ENCODE measurements at regions not wholly inside any gene's neighbourhood (a gene's known extent, or its start where the extent isn't known, plus 50 kb on each side); places are given as distances from the start of the nearest gene placed in this dataset.

GRCh38 chr4:179478608-179479007, 2036.4 kb upstream of the AGA start:
- Histone ChIP-seq H3K9me3 (ENCODE audit: control insufficient read depth in 3 of 3, low read length in 3 of 3) (peaks cover 0 to 2% (median 0%) of the 10 kb centered on the region in 3 donors), H3K4me3 (ENCODE audit: low read length in 3 of 3) (no peak overlapping the region), H3K36me3 (ENCODE audit: control insufficient read depth in 3 of 3, insufficient read depth in 3 of 3, low read length in 3 of 3) (no peaks in the 10 kb centered on the region), H3K27ac (ENCODE audit: low read depth, low read length) (no peak overlapping the region), H3K9ac (ENCODE audit: low read depth in 1 of 3, low read length in 3 of 3) (no peak overlapping the region), H3K4me1 (ENCODE audit: control insufficient read depth in 3 of 3, insufficient read depth in 3 of 3, low read length in 3 of 3) (no peaks in the 10 kb centered on the region), H3K27me3 (ENCODE audit: control insufficient read depth in 3 of 3, insufficient read depth in 3 of 3, low read length in 3 of 3) (no peaks in the 10 kb centered on the region)

- H3K36me3 ChIP-seq (ENCODE audit: control insufficient read depth in 3 of 3, insufficient read depth in 3 of 3, low read length in 3 of 3), result no peaks in the 10 kb centered on the region
- H3K27ac ChIP-seq (ENCODE audit: low read depth, low read length), result no peak overlapping the region
- H3K4me3 ChIP-seq (ENCODE audit: low read length in 3 of 3), result no peak overlapping the region
- H3K9ac ChIP-seq (ENCODE audit: low read depth in 1 of 3, low read length in 3 of 3), result no peak overlapping the region
- H3K27me3 ChIP-seq (ENCODE audit: control insufficient read depth in 3 of 3, insufficient read depth in 3 of 3, low read length in 3 of 3), result no peaks in the 10 kb centered on the region
- H3K9me3 ChIP-seq (ENCODE audit: control insufficient read depth in 3 of 3, low read length in 3 of 3), result peaks cover 0 to 5% (median 0%) of the 10 kb centered on the region in 3 donors
- no peaks in the 10 kb centered on the region for H3K4me1 ChIP-seq (ENCODE audit: control insufficient read depth in 3 of 3, insufficient read depth in 3 of 3, low read length in 3 of 3)
Observed at GRCh38 chr4:179485781-179486180, 2043.5 kb upstream of the AGA start.

DNA sequence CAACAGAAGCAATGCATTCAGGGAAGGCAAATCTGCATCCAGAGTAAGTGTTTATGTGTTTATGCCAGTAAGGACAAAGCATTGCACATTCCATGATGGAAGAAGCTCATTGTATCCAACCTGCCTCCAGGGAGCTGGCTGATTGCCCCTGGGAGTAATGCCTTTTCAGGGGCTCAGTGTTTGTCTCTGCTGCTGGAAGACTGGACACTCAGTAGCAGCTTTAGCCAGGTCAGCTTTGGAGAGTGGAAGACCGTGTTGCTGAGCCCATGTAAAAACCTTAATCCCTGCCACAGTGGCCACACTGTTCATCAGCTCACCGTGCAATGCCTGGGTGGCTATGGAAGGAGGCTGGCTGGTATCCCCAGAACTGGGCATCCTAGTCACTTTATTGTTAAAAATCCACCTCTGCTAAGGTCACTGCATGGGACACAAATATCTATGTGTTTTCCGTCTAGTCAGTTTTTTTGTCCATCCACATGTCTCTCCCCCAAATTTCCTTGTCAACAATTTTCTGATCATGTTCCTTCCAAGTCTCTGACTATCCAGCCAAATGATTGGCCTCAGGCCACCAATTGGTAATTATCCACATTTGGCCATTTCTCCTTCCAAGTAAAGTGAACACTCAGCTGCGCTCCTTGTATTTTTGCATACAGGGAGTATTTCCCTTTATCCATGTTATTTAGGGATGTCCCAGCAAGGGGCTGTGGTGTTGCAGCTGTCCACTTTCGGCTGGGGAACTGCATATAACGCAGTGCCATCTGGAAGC, 2044.5 kb upstream of the AGA start:
- no peak overlapping the region for H3K9ac ChIP-seq (ENCODE audit: low read depth in 1 of 3, low read length in 3 of 3)
- no peak overlapping the region for H3K27ac ChIP-seq (ENCODE audit: low read depth, low read length)
- H3K9me3 ChIP-seq (ENCODE audit: control insufficient read depth in 3 of 3, low read length in 3 of 3), result peaks cover 0 to 5% (median 0%) of the 10 kb centered on the region in 3 donors
- H3K36me3 ChIP-seq (ENCODE audit: control insufficient read depth in 3 of 3, insufficient read depth in 3 of 3, low read length in 3 of 3), result no peaks in the 10 kb centered on the region
- H3K27me3 ChIP-seq (ENCODE audit: control insufficient read depth in 3 of 3, insufficient read depth in 3 of 3, low read length in 3 of 3), result no peaks in the 10 kb centered on the region
- no peaks in the 10 kb centered on the region for H3K4me1 ChIP-seq (ENCODE audit: control insufficient read depth in 3 of 3, insufficient read depth in 3 of 3, low read length in 3 of 3)
- no peak overlapping the region for H3K4me3 ChIP-seq (ENCODE audit: low read length in 3 of 3)

GRCh38 chr4:179492260-179493080, 2050.2 kb upstream of the AGA start:
- Histone ChIP-seq H3K4me1 (ENCODE audit: control insufficient read depth in 3 of 3, insufficient read depth in 3 of 3, low read length in 3 of 3) (no peaks in the 10 kb centered on the region), H3K36me3 (ENCODE audit: control insufficient read depth in 3 of 3, insufficient read depth in 3 of 3, low read length in 3 of 3) (no peaks in the 10 kb centered on the region), H3K27me3 (ENCODE audit: control insufficient read depth in 3 of 3, insufficient read depth in 3 of 3, low read length in 3 of 3) (no peaks in the 10 kb centered on the region), H3K27ac (ENCODE audit: low read depth, low read length) (no peak overlapping the region), H3K9ac (ENCODE audit: low read depth in 1 of 3, low read length in 3 of 3) (no peak overlapping the region), H3K9me3 (ENCODE audit: control insufficient read depth in 3 of 3, low read length in 3 of 3) (no peaks in the 10 kb centered on the region), H3K4me3 (ENCODE audit: low read length in 3 of 3) (no peak overlapping the region)

GRCh38 chr4:179503976-179504375, 2061.7 kb upstream of the AGA start:
- H3K27me3 ChIP-seq (ENCODE audit: control insufficient read depth in 3 of 3, insufficient read depth in 3 of 3, low read length in 3 of 3), result no peaks in the 10 kb centered on the region
- H3K9ac ChIP-seq (ENCODE audit: low read depth in 1 of 3, low read length in 3 of 3), result no peak overlapping the region
- H3K27ac ChIP-seq (ENCODE audit: low read depth, low read length), result no peak overlapping the region
- H3K4me1 ChIP-seq (ENCODE audit: control insufficient read depth in 3 of 3, insufficient read depth in 3 of 3, low read length in 3 of 3), result no peaks in the 10 kb centered on the region
- H3K4me3 ChIP-seq (ENCODE audit: low read length in 3 of 3), result no peak overlapping the region
- no peaks in the 10 kb centered on the region for H3K9me3 ChIP-seq (ENCODE audit: control insufficient read depth in 3 of 3, low read length in 3 of 3)
- H3K36me3 ChIP-seq (ENCODE audit: control insufficient read depth in 3 of 3, insufficient read depth in 3 of 3, low read length in 3 of 3), result no peaks in the 10 kb centered on the region

GRCh38 chr4:179509489-179509888, 2067.3 kb upstream of the AGA start:
- no peaks in the 10 kb centered on the region for H3K4me1 ChIP-seq (ENCODE audit: control insufficient read depth in 3 of 3, insufficient read depth in 3 of 3, low read length in 3 of 3)
- no peaks in the 10 kb centered on the region for H3K36me3 ChIP-seq (ENCODE audit: control insufficient read depth in 3 of 3, insufficient read depth in 3 of 3, low read length in 3 of 3)
- H3K27me3 ChIP-seq (ENCODE audit: control insufficient read depth in 3 of 3, insufficient read depth in 3 of 3, low read length in 3 of 3), result no peaks in the 10 kb centered on the region
- H3K9ac ChIP-seq (ENCODE audit: low read depth in 1 of 3, low read length in 3 of 3), result no peak overlapping the region
- H3K27ac ChIP-seq (ENCODE audit: low read depth, low read length), result no peak overlapping the region
- H3K4me3 ChIP-seq (ENCODE audit: low read length in 3 of 3), result no peak overlapping the region
- peaks cover 0 to 2% (median 0%) of the 10 kb centered on the region in 3 donors for H3K9me3 ChIP-seq (ENCODE audit: control insufficient read depth in 3 of 3, low read length in 3 of 3)

- Histone ChIP-seq H3K9me3 (ENCODE audit: control insufficient read depth in 3 of 3, low read length in 3 of 3) (no peaks in the 10 kb centered on the region), H3K4me3 (ENCODE audit: low read length in 3 of 3) (no peak overlapping the region), H3K27ac (ENCODE audit: low read depth, low read length) (no peak overlapping the region), H3K4me1 (ENCODE audit: control insufficient read depth in 3 of 3, insufficient read depth in 3 of 3, low read length in 3 of 3) (no peaks in the 10 kb centered on the region), H3K9ac (ENCODE audit: low read depth in 1 of 3, low read length in 3 of 3) (no peak overlapping the region), H3K36me3 (ENCODE audit: control insufficient read depth in 3 of 3, insufficient read depth in 3 of 3, low read length in 3 of 3) (no peaks in the 10 kb centered on the region), H3K27me3 (ENCODE audit: control insufficient read depth in 3 of 3, insufficient read depth in 3 of 3, low read length in 3 of 3) (no peaks in the 10 kb centered on the region)
Observed at GRCh38 chr4:179521952-179522351, 2079.7 kb upstream of the AGA start.

- H3K27me3 ChIP-seq (ENCODE audit: control insufficient read depth in 3 of 3, insufficient read depth in 3 of 3, low read length in 3 of 3), result no peaks in the 10 kb centered on the region
- H3K4me3 ChIP-seq (ENCODE audit: low read length in 3 of 3), result no peak overlapping the region
- no peaks in the 10 kb centered on the region for H3K36me3 ChIP-seq (ENCODE audit: control insufficient read depth in 3 of 3, insufficient read depth in 3 of 3, low read length in 3 of 3)
- no peaks in the 10 kb centered on the region for H3K9me3 ChIP-seq (ENCODE audit: control insufficient read depth in 3 of 3, low read length in 3 of 3)
- H3K9ac ChIP-seq (ENCODE audit: low read depth in 1 of 3, low read length in 3 of 3), result no peak overlapping the region
- H3K27ac ChIP-seq (ENCODE audit: low read depth, low read length), result no peak overlapping the region
- H3K4me1 ChIP-seq (ENCODE audit: control insufficient read depth in 3 of 3, insufficient read depth in 3 of 3, low read length in 3 of 3), result no peaks in the 10 kb centered on the region
Observed at GRCh38 chr4:179530958-179531357, 2088.7 kb upstream of the AGA start.

GRCh38 chr4:179536694-179537093, 2094.5 kb upstream of the AGA start:
- H3K4me3 ChIP-seq (ENCODE audit: low read length in 3 of 3), result no peak overlapping the region
- no peak overlapping the region for H3K27ac ChIP-seq (ENCODE audit: low read depth, low read length)
- H3K9ac ChIP-seq (ENCODE audit: low read depth in 1 of 3, low read length in 3 of 3), result no peak overlapping the region
- H3K27me3 ChIP-seq (ENCODE audit: control insufficient read depth in 3 of 3, insufficient read depth in 3 of 3, low read length in 3 of 3), result no peaks in the 10 kb centered on the region
- H3K4me1 ChIP-seq (ENCODE audit: control insufficient read depth in 3 of 3, insufficient read depth in 3 of 3, low read length in 3 of 3), result no peaks in the 10 kb centered on the region
- H3K36me3 ChIP-seq (ENCODE audit: control insufficient read depth in 3 of 3, insufficient read depth in 3 of 3, low read length in 3 of 3), result no peaks in the 10 kb centered on the region
- H3K9me3 ChIP-seq (ENCODE audit: control insufficient read depth in 3 of 3, low read length in 3 of 3), result no peaks in the 10 kb centered on the region

GRCh38 chr4:179539641-179540040, 2097.4 kb upstream of the AGA start:
- H3K9me3 ChIP-seq (ENCODE audit: control insufficient read depth in 3 of 3, low read length in 3 of 3), result no peaks in the 10 kb centered on the region
- H3K27ac ChIP-seq (ENCODE audit: low read depth, low read length), result no peak overlapping the region
- H3K4me1 ChIP-seq (ENCODE audit: control insufficient read depth in 3 of 3, insufficient read depth in 3 of 3, low read length in 3 of 3), result no peaks in the 10 kb centered on the region
- H3K27me3 ChIP-seq (ENCODE audit: control insufficient read depth in 3 of 3, insufficient read depth in 3 of 3, low read length in 3 of 3), result no peaks in the 10 kb centered on the region
- H3K9ac ChIP-seq (ENCODE audit: low read depth in 1 of 3, low read length in 3 of 3), result no peak overlapping the region
- H3K4me3 ChIP-seq (ENCODE audit: low read length in 3 of 3), result no peak overlapping the region
- H3K36me3 ChIP-seq (ENCODE audit: control insufficient read depth in 3 of 3, insufficient read depth in 3 of 3, low read length in 3 of 3), result no peaks in the 10 kb centered on the region

Measured in skeletal muscle tissue (tissue), 3 donors.